ENCODE measurements at regions not wholly inside any gene's neighbourhood (a gene's known extent, or its start where the extent isn't known, plus 50 kb on each side); places are given as distances from the start of the nearest gene placed in this dataset.

GRCh38 chrX:8349816-8350544 lies 114.7 kb upstream of the VCX3B start:
- Histone ChIP-seq H3K27ac (no peak overlapping the region), H3K4me2 (no peak overlapping the region), H3K4me1 (no peaks in the 10 kb centered on the region), H3K9me3 (no peaks in the 10 kb centered on the region), H3K4me3 (no peak overlapping the region)
- no peak for DNase-seq (ENCODE audit: low read depth in 1 of 2, low spot score in 1 of 2)
- no peak for ATAC-seq
- POLR2A ChIA-PET: no interaction called here
- no peak for FAIRE-seq
- CTCF ChIA-PET: no interaction called here
- 6% methylated on average over 1 of the region's 1 CpG for WGBS (ENCODE audit: missing lambda C conversion rate)
- no peak for TF ChIP-seq EHF (CRISPR knock-in tag; IDR thresholded peaks at IDR 0.05)
- no peak for TF ChIP-seq GATA3 (IDR thresholded peaks at IDR 0.05; ENCODE audit: borderline replicate concordance)
- no peak for TF ChIP-seq HEYL (CRISPR knock-in tag; IDR thresholded peaks at IDR 0.05)
- TF ChIP-seq, protein P1, sequence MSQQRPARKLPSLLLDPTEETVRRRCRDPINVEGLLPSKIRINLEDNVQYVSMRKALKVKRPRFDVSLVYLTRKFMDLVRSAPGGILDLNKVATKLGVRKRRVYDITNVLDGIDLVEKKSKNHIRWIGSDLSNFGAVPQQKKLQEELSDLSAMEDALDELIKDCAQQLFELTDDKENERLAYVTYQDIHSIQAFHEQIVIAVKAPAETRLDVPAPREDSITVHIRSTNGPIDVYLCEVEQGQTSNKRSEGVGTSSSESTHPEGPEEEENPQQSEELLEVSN (IDR thresholded peaks at IDR 0.05; ENCODE audit: borderline replicate concordance, low read depth): no peak
- TF ChIP-seq KDM5A (IDR thresholded peaks at IDR 0.05): no peak
- no peak for TF ChIP-seq ZSCAN20 (CRISPR knock-in tag; IDR thresholded peaks at IDR 0.05)
- no peak for TF ChIP-seq HOXB13 (CRISPR knock-in tag; IDR thresholded peaks at IDR 0.05; ENCODE audit: low read depth)
- TF ChIP-seq POLR2AphosphoS2 (conservative IDR thresholded peaks at IDR 0.05; ENCODE audit: low read length): no peak
- no peak for TF ChIP-seq HOXB5 (CRISPR knock-in tag; IDR thresholded peaks at IDR 0.05)
- TF ChIP-seq, protein P2, sequence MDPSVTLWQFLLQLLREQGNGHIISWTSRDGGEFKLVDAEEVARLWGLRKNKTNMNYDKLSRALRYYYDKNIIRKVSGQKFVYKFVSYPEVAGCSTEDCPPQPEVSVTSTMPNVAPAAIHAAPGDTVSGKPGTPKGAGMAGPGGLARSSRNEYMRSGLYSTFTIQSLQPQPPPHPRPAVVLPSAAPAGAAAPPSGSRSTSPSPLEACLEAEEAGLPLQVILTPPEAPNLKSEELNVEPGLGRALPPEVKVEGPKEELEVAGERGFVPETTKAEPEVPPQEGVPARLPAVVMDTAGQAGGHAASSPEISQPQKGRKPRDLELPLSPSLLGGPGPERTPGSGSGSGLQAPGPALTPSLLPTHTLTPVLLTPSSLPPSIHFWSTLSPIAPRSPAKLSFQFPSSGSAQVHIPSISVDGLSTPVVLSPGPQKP (IDR thresholded peaks at IDR 0.05; ENCODE audit: low read depth, low read length): no peak
- no peak for TF ChIP-seq HOXA7 (CRISPR knock-in tag; IDR thresholded peaks at IDR 0.05)
- TF ChIP-seq PHF8 (IDR thresholded peaks at IDR 0.05; ENCODE audit: borderline replicate concordance, low read depth): no peak
- no peak for TF ChIP-seq RNF2 (IDR thresholded peaks at IDR 0.05; ENCODE audit: borderline replicate concordance, low read depth)
- TF ChIP-seq, protein P3, sequence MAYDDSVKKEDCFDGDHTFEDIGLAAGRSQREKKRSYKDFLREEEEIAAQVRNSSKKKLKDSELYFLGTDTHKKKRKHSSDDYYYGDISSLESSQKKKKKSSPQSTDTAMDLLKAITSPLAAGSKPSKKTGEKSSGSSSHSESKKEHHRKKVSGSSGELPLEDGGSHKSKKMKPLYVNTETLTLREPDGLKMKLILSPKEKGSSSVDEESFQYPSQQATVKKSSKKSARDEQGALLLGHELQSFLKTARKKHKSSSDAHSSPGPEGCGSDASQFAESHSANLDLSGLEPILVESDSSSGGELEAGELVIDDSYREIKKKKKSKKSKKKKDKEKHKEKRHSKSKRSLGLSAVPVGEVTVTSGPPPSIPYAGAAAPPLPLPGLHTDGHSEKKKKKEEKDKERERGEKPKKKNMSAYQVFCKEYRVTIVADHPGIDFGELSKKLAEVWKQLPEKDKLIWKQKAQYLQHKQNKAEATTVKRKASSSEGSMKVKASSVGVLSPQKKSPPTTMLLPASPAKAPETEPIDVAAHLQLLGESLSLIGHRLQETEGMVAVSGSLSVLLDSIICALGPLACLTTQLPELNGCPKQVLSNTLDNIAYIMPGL (CRISPR knock-in tag; IDR thresholded peaks at IDR 0.05; ENCODE audit: borderline replicate concordance): no peak
- TF ChIP-seq SREBF2 (IDR thresholded peaks at IDR 0.05): no peak
- no peak for TF ChIP-seq JUN (IDR thresholded peaks at IDR 0.05)
- no peak for TF ChIP-seq FOXS1 (CRISPR knock-in tag; IDR thresholded peaks at IDR 0.05)

GRCh38 chrX:8358302-8358701 lies 106.3 kb upstream of the VCX3B start:
- POLR2A ChIA-PET: no interaction called here
- TF ChIP-seq POLR2A (IDR thresholded peaks at IDR 0.05; ENCODE audit: low read length) (no peak), BHLHE40 (IDR thresholded peaks at IDR 0.05; ENCODE audit: low read depth, low read length) (no peak), ZC3H11A (IDR thresholded peaks at IDR 0.05) (no peak), NFE2L2 (conservative IDR thresholded peaks at IDR 0.05; ENCODE audit: low read length) (no peak), TFCP2L1 (CRISPR knock-in tag; IDR thresholded peaks at IDR 0.05) (no peak), CBX8 (IDR thresholded peaks at IDR 0.05) (no peak), KDM5A (IDR thresholded peaks at IDR 0.05) (no peak), EHF (CRISPR knock-in tag; IDR thresholded peaks at IDR 0.05) (no peak), NR3C1 (IDR thresholded peaks at IDR 0.05) (no peak), MAFK (IDR thresholded peaks at IDR 0.05; ENCODE audit: partially characterized antibody) (no peak), PHF8 (IDR thresholded peaks at IDR 0.05; ENCODE audit: borderline replicate concordance, low read depth) (no peak)
- TF ChIP-seq, protein P3 (CRISPR knock-in tag; IDR thresholded peaks at IDR 0.05; ENCODE audit: borderline replicate concordance): no peak
- Histone ChIP-seq H3K27ac (no peak overlapping the region), H3K4me2 (no peak overlapping the region), H3K9me3 (no peaks in the 10 kb centered on the region), H3K4me1 (no peaks in the 10 kb centered on the region), H3K4me3 (no peak overlapping the region)
- CTCF ChIA-PET: no interaction called here
- no peak for DNase-seq (ENCODE audit: low read depth in 1 of 2, low spot score in 1 of 2)
- ATAC-seq: no peak
- FAIRE-seq: no peak
- WGBS (ENCODE audit: missing lambda C conversion rate): 3% methylated on average over 3 of the region's 3 CpGs

Data from A549 (cell line).